ENCODE measurements at regions not wholly inside any gene's neighbourhood (a gene's known extent, or its start where the extent isn't known, plus 50 kb on each side); places are given as distances from the start of the nearest gene placed in this dataset.

- no peak for TF ChIP-seq POLR2A (IDR thresholded peaks at IDR 0.05)
- no peak for TF ChIP-seq CTCF (IDR thresholded peaks at IDR 0.05)
Measured at GRCh38 chr6:3986241-3986640, 92.7 kb downstream of the FAM217A start.
